Smooth muscle cell (in vitro differentiated cells): ENCODE measurements at regions not wholly inside any gene's neighbourhood (a gene's known extent, or its start where the extent isn't known, plus 50 kb on each side); places are given as distances from the start of the nearest gene placed in this dataset.
"Not testable (repeated sequence)": the region's sequence is repeated elsewhere in the genome, so short reads cannot be mapped to it uniquely, and the experiment has no call there.

ENCODE experiments used
- DNase-seq: peaks from one replicate; lab custom pipeline; 2025; ENCODE audit not compliant: unreplicated experiment; lab: John Stamatoyannopoulos, UW
- H2AFZ ChIP-seq: fragments of 200-600 bp; sonication (generic); 2 replicates; pipeline ENCODE4 v1.6.0; 2016; ENCODE audit warnings: antibody characterized with exemption, low read depth, mild to moderate bottlenecking
- H3F3A ChIP-seq: fragments of 200-600 bp; sonication (generic); 2 replicates; pipeline ENCODE4 v1.6.0; 2017; ENCODE audit warnings: antibody characterized with exemption, low read depth
- H3K27ac ChIP-seq: fragments of 200-600 bp; sonication (generic); 2 replicates; pipeline ENCODE4 v1.5.1; 2016; ENCODE audit warnings: low read depth, mild to moderate bottlenecking
- H3K27me3 ChIP-seq: fragments of 200-600 bp; sonication (generic); 2 replicates; pipeline ENCODE4 v1.6.1; 2016; ENCODE audit warnings: low read depth, mild to moderate bottlenecking
- H3K36me3 ChIP-seq: fragments of 200-600 bp; sonication (generic); 2 replicates; pipeline ENCODE4 v1.5.1; 2016; ENCODE audit warnings: low read depth
- H3K4me1 ChIP-seq: fragments of 200-600 bp; sonication (generic); 2 replicates; pipeline ENCODE4 v1.5.1; 2016; ENCODE audit warnings: low read depth
- H3K4me2 ChIP-seq: fragments of 200-600 bp; sonication (generic); 2 replicates; pipeline ENCODE4 v1.6.0; 2016; ENCODE audit warnings: mild to moderate bottlenecking
- H3K4me3 ChIP-seq: fragments of 200-600 bp; sonication (generic); 2 replicates; pipeline ENCODE4 v1.5.1; 2016; ENCODE audit warnings: mild to moderate bottlenecking
- H3K79me2 ChIP-seq: fragments of 200-600 bp; sonication (generic); 2 replicates; pipeline ENCODE4 v1.6.0; 2016; ENCODE audit warnings: low read depth, mild to moderate bottlenecking
- H3K9ac ChIP-seq: fragments of 200-600 bp; sonication (generic); 2 replicates; pipeline ENCODE4 v1.6.0; 2016; ENCODE audit warnings: low read depth
- H3K9me3 ChIP-seq: fragments of 200-600 bp; sonication (generic); replicated peaks from 2 replicates; pipeline ENCODE4 v1.5.1; 2016; ENCODE audit warnings: low read depth
- H4K20me1 ChIP-seq: fragments of 200-600 bp; sonication (generic); 2 replicates; pipeline ENCODE4 v1.6.0; 2016; ENCODE audit warnings: low read depth
- CTCF ChIP-seq: fragments of 200-600 bp; sonication (generic); IDR thresholded peaks from 2 replicates; pipeline ENCODE4 v1.5.1; 2017; ENCODE audit warnings: borderline replicate concordance, mild to moderate bottlenecking, antibody characterized with exemption; ENCODE audit not compliant: insufficient read depth, poor library complexity, severe bottlenecking
- WGBS: methylation state at CpG from one replicate; pipeline ENCODE4 v1.1.7; 2016; ENCODE audit warnings: low lambda C conversion rate; 5-methylcytosine and 5-hydroxymethylcytosine counted together

- no peak for TF ChIP-seq CTCF
- H3K36me3 ChIP-seq, result no peaks in the 10 kb centered on the region
- H2AFZ ChIP-seq, result no peak overlapping the region
- no peak for DNase-seq
- no peaks in the 10 kb centered on the region for H3F3A ChIP-seq
- no peaks in the 10 kb centered on the region for H3K79me2 ChIP-seq
- no peaks in the 10 kb centered on the region for H3K27me3 ChIP-seq
- H3K9me3 ChIP-seq, result no peaks in the 10 kb centered on the region
- H4K20me1 ChIP-seq, result no peaks in the 10 kb centered on the region
- 87% methylated on average over 17 of the region's 17 CpGs for WGBS
- no peak overlapping the region for H3K27ac ChIP-seq
- H3K4me3 ChIP-seq, result no peak overlapping the region
- no peak overlapping the region for H3K9ac ChIP-seq
- no peaks in the 10 kb centered on the region for H3K4me1 ChIP-seq
- H3K4me2 ChIP-seq, result no peak overlapping the region
Observed at GRCh38 chr11:134957540-134958335, 545.7 kb upstream of the B3GAT1 start.

DNA sequence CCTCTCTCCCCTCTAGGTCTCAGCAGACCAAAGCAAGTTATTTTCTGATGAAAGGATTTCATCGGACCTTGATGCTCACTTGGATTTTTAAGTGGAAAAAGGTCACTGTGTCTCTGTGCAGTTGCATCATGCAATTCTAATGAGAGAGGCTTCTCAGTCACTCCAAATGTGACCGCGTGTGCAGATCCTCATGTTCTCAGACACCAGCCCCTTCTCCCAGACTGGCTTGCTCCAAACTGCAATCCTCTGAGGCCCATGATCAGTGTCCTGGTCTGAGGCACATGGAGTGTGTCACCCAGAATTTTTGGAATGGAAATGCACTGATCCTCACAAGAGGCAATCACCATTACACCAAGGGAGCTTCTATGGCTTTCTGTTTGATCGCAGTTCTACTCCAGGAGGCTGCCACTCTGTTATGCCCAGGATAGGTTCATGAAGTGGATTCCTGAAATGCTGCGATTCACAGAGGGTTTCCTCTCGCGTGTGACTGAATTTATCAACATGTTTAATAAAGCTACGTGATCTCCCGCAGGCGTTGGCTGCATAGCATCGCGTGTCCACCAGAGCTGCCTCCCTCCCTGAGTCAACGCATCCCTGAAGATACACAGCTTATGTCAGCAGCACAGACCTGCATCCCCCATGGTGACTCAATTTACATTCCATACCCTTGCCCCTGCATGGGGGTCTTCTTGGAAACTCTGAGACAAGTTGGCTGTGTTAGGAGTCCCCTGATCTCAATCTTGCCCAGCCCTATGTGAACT lies 544.6 kb upstream of the B3GAT1 start:
- no peak overlapping the region for H2AFZ ChIP-seq
- DNase-seq, result no peak

GRCh38 chr11:134955970-134956369 lies 543.9 kb upstream of the B3GAT1 start:
- not testable (repeated sequence) for H2AFZ ChIP-seq, H3K4me2 ChIP-seq, H3F3A ChIP-seq, H3K79me2 ChIP-seq, H3K9ac ChIP-seq, H3K4me3 ChIP-seq, H3K36me3 ChIP-seq, H3K27me3 ChIP-seq, H3K4me1 ChIP-seq, H4K20me1 ChIP-seq, H3K9me3 ChIP-seq, DNase-seq, H3K27ac ChIP-seq
- WGBS, result 81% methylated on average over 4 of the region's 4 CpGs

More for the DNA sequence above, 544.6 kb upstream of the B3GAT1 start:
- Histone ChIP-seq H3K4me1 (no peaks in the 10 kb centered on the region), H3K36me3 (no peaks in the 10 kb centered on the region), H3K27ac (no peak overlapping the region), H3K27me3 (no peaks in the 10 kb centered on the region), H3K79me2 (no peaks in the 10 kb centered on the region), H4K20me1 (no peaks in the 10 kb centered on the region), H3K4me2 (no peak overlapping the region), H3K9ac (no peak overlapping the region), H3K9me3 (no peaks in the 10 kb centered on the region), H3K4me3 (no peak overlapping the region), H3F3A (no peaks in the 10 kb centered on the region)
- TF ChIP-seq CTCF, result no peak
- WGBS, result 84% methylated on average over 13 of the region's 13 CpGs

DNA sequence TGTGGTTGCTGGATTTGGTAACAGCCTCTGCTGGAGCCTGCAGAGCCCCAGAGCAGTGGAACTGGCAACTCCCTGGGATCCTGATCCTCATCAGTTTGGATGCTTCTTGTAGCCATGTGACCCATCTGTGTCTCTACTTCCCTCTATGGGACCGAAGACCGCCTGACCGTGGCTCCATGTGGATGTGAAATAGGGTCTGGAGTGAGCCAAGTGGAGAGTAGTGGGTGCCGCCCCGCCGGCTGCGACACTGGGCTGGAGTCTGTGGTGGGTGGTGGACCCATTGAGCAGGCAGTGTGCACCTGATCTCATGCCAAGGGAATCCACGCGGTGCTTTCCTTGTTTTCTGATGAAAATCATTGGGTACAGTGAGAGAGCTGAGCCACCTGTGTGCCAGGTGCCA lies 543.2 kb upstream of the B3GAT1 start:
- TF ChIP-seq CTCF, result no peak
- Histone ChIP-seq H2AFZ (no peak overlapping the region), H3F3A (peaks cover 5% of the 10 kb centered on the region), H3K4me3 (no peak overlapping the region), H3K4me2 (no peak overlapping the region), H3K79me2 (no peaks in the 10 kb centered on the region), H3K4me1 (peaks cover 5% of the 10 kb centered on the region), H3K27me3 (no peaks in the 10 kb centered on the region), H3K27ac (no peak overlapping the region), H3K36me3 (no peaks in the 10 kb centered on the region), H3K9me3 (no peaks in the 10 kb centered on the region), H4K20me1 (no peaks in the 10 kb centered on the region), H3K9ac (no peak overlapping the region)
- 97% methylated on average over 9 of the region's 9 CpGs for WGBS
- DNase-seq, result no peak

GRCh38 chr11:134954456-134954855 lies 542.4 kb upstream of the B3GAT1 start:
- DNase-seq, result not testable (repeated sequence)

GRCh38 chr11:134953417-134953970 lies 541.5 kb upstream of the B3GAT1 start:
- H3K27me3 ChIP-seq, H2AFZ ChIP-seq, H3K9ac ChIP-seq, H3K4me1 ChIP-seq, H3F3A ChIP-seq, H3K79me2 ChIP-seq, H3K36me3 ChIP-seq, H3K4me3 ChIP-seq, H4K20me1 ChIP-seq, DNase-seq, H3K27ac ChIP-seq, H3K9me3 ChIP-seq, H3K4me2 ChIP-seq: not testable (repeated sequence)
- WGBS, result 68% methylated on average over 2 of the region's 2 CpGs

More at GRCh38 chr11:134954456-134954855, 542.4 kb upstream of the B3GAT1 start:
- WGBS, result 93% methylated on average over 4 of the region's 4 CpGs
- H3K27me3 ChIP-seq, H3K4me3 ChIP-seq, H3F3A ChIP-seq, H3K79me2 ChIP-seq, H2AFZ ChIP-seq, H3K4me2 ChIP-seq, H3K36me3 ChIP-seq, H3K27ac ChIP-seq, H3K9me3 ChIP-seq, H3K9ac ChIP-seq, H4K20me1 ChIP-seq, H3K4me1 ChIP-seq: not testable (repeated sequence)
